ENCODE measurements at regions not wholly inside any gene's neighbourhood (a gene's known extent, or its start where the extent isn't known, plus 50 kb on each side); places are given as distances from the start of the nearest gene placed in this dataset.

- TF ChIP-seq POLR2A (IDR thresholded peaks at IDR 0.05; ENCODE audit: low read depth, low read length) (no peak), POLR2AphosphoS5 (IDR thresholded peaks at IDR 0.05; ENCODE audit: low read depth, low read length) (no peak)
Observed at GRCh38 chr3:34078418-34078817, 280.0 kb downstream of the PDCD6IP start.
